ENCODE measurements at regions not wholly inside any gene's neighbourhood (a gene's known extent, or its start where the extent isn't known, plus 50 kb on each side); places are given as distances from the start of the nearest gene placed in this dataset.

GRCh38 chr6:145396499-145396898, 338.8 kb downstream of the EPM2A start:
- Histone ChIP-seq H3K27ac (ENCODE audit: low read depth, low read length) (no peak overlapping the region), H3K27me3 (ENCODE audit: insufficient read depth, low read length) (no peaks in the 10 kb centered on the region), H3K36me3 (ENCODE audit: insufficient read depth, low read length) (no peaks in the 10 kb centered on the region), H3K79me2 (ENCODE audit: control insufficient read depth, insufficient read depth, low read length, unreplicated experiment) (no peaks in the 10 kb centered on the region), H3K4me1 (ENCODE audit: control insufficient read depth, insufficient read depth, low read length, unreplicated experiment) (no peaks in the 10 kb centered on the region), H3K4me3 (ENCODE audit: low read depth, low read length) (no peak overlapping the region), H2AFZ (ENCODE audit: low read length, unreplicated experiment) (no peak overlapping the region)

GRCh38 chr6:145400508-145400907, 334.8 kb downstream of the EPM2A start:
- no peaks in the 10 kb centered on the region for H3K4me1 ChIP-seq (ENCODE audit: control insufficient read depth, insufficient read depth, low read length, unreplicated experiment)
- H3K4me3 ChIP-seq (ENCODE audit: low read depth, low read length), result no peak overlapping the region
- H3K27ac ChIP-seq (ENCODE audit: low read depth, low read length), result no peak overlapping the region
- no peaks in the 10 kb centered on the region for H3K36me3 ChIP-seq (ENCODE audit: insufficient read depth, low read length)
- no peaks in the 10 kb centered on the region for H3K27me3 ChIP-seq (ENCODE audit: insufficient read depth, low read length)
- no peaks in the 10 kb centered on the region for H3K79me2 ChIP-seq (ENCODE audit: control insufficient read depth, insufficient read depth, low read length, unreplicated experiment)
- no peak overlapping the region for H2AFZ ChIP-seq (ENCODE audit: low read length, unreplicated experiment)

- Histone ChIP-seq H3K4me3 (ENCODE audit: low read depth, low read length) (no peak overlapping the region), H3K27ac (ENCODE audit: low read depth, low read length) (no peak overlapping the region), H3K36me3 (ENCODE audit: insufficient read depth, low read length) (no peaks in the 10 kb centered on the region)
These were observed 330.2 kb downstream of the EPM2A start for GRCh38 chr6:145405006-145405551.

GRCh38 chr6:145406783-145407182, 328.5 kb downstream of the EPM2A start:
- H3K4me1 ChIP-seq (ENCODE audit: control insufficient read depth, insufficient read depth, low read length, unreplicated experiment), result no peaks in the 10 kb centered on the region
- H3K27me3 ChIP-seq (ENCODE audit: insufficient read depth, low read length), result no peaks in the 10 kb centered on the region
- H3K36me3 ChIP-seq (ENCODE audit: insufficient read depth, low read length), result no peaks in the 10 kb centered on the region
- H3K27ac ChIP-seq (ENCODE audit: low read depth, low read length), result no peak overlapping the region
- H2AFZ ChIP-seq (ENCODE audit: low read length, unreplicated experiment), result no peak overlapping the region
- no peaks in the 10 kb centered on the region for H3K79me2 ChIP-seq (ENCODE audit: control insufficient read depth, insufficient read depth, low read length, unreplicated experiment)
- no peak overlapping the region for H3K4me3 ChIP-seq (ENCODE audit: low read depth, low read length)

More at GRCh38 chr6:145405006-145405551, 330.2 kb downstream of the EPM2A start:
- Histone ChIP-seq H3K4me1 (ENCODE audit: control insufficient read depth, insufficient read depth, low read length, unreplicated experiment) (no peaks in the 10 kb centered on the region), H3K79me2 (ENCODE audit: control insufficient read depth, insufficient read depth, low read length, unreplicated experiment) (no peaks in the 10 kb centered on the region), H3K27me3 (ENCODE audit: insufficient read depth, low read length) (no peaks in the 10 kb centered on the region), H2AFZ (ENCODE audit: low read length, unreplicated experiment) (no peak overlapping the region)

- no peak overlapping the region for H3K4me3 ChIP-seq (ENCODE audit: low read depth, low read length)
- H3K36me3 ChIP-seq (ENCODE audit: insufficient read depth, low read length), result no peaks in the 10 kb centered on the region
- H3K79me2 ChIP-seq (ENCODE audit: control insufficient read depth, insufficient read depth, low read length, unreplicated experiment), result no peaks in the 10 kb centered on the region
- H3K27ac ChIP-seq (ENCODE audit: low read depth, low read length), result no peak overlapping the region
- no peaks in the 10 kb centered on the region for H3K27me3 ChIP-seq (ENCODE audit: insufficient read depth, low read length)
- H3K4me1 ChIP-seq (ENCODE audit: control insufficient read depth, insufficient read depth, low read length, unreplicated experiment), result no peaks in the 10 kb centered on the region
- no peak overlapping the region for H2AFZ ChIP-seq (ENCODE audit: low read length, unreplicated experiment)
These were observed 319.7 kb downstream of the EPM2A start for GRCh38 chr6:145415616-145416015.

- H3K27ac ChIP-seq (ENCODE audit: low read depth, low read length), result no peak overlapping the region
- H3K4me1 ChIP-seq (ENCODE audit: control insufficient read depth, insufficient read depth, low read length, unreplicated experiment), result no peaks in the 10 kb centered on the region
- no peaks in the 10 kb centered on the region for H3K79me2 ChIP-seq (ENCODE audit: control insufficient read depth, insufficient read depth, low read length, unreplicated experiment)
- no peak overlapping the region for H2AFZ ChIP-seq (ENCODE audit: low read length, unreplicated experiment)
- no peaks in the 10 kb centered on the region for H3K27me3 ChIP-seq (ENCODE audit: insufficient read depth, low read length)
- H3K36me3 ChIP-seq (ENCODE audit: insufficient read depth, low read length), result no peaks in the 10 kb centered on the region
- H3K4me3 ChIP-seq (ENCODE audit: low read depth, low read length), result no peak overlapping the region
These were observed 314.7 kb downstream of the EPM2A start for GRCh38 chr6:145420599-145420998.

- Histone ChIP-seq H3K79me2 (ENCODE audit: control insufficient read depth, insufficient read depth, low read length, unreplicated experiment) (no peaks in the 10 kb centered on the region), H3K27me3 (ENCODE audit: insufficient read depth, low read length) (no peaks in the 10 kb centered on the region), H3K4me3 (ENCODE audit: low read depth, low read length) (no peak overlapping the region), H3K27ac (ENCODE audit: low read depth, low read length) (no peak overlapping the region), H3K4me1 (ENCODE audit: control insufficient read depth, insufficient read depth, low read length, unreplicated experiment) (no peaks in the 10 kb centered on the region), H3K36me3 (ENCODE audit: insufficient read depth, low read length) (no peaks in the 10 kb centered on the region), H2AFZ (ENCODE audit: low read length, unreplicated experiment) (no peak overlapping the region)
These were observed 311.4 kb downstream of the EPM2A start for GRCh38 chr6:145423936-145424335.

- H3K27me3 ChIP-seq (ENCODE audit: insufficient read depth, low read length), result no peaks in the 10 kb centered on the region
- no peak overlapping the region for H3K27ac ChIP-seq (ENCODE audit: low read depth, low read length)
- no peaks in the 10 kb centered on the region for H3K79me2 ChIP-seq (ENCODE audit: control insufficient read depth, insufficient read depth, low read length, unreplicated experiment)
- H3K36me3 ChIP-seq (ENCODE audit: insufficient read depth, low read length), result no peaks in the 10 kb centered on the region
- no peak overlapping the region for H2AFZ ChIP-seq (ENCODE audit: low read length, unreplicated experiment)
- H3K4me3 ChIP-seq (ENCODE audit: low read depth, low read length), result no peak overlapping the region
- H3K4me1 ChIP-seq (ENCODE audit: control insufficient read depth, insufficient read depth, low read length, unreplicated experiment), result no peaks in the 10 kb centered on the region
These were observed 308.1 kb downstream of the EPM2A start for GRCh38 chr6:145427232-145427631.

- Histone ChIP-seq H3K36me3 (ENCODE audit: insufficient read depth, low read length) (no peaks in the 10 kb centered on the region), H3K79me2 (ENCODE audit: control insufficient read depth, insufficient read depth, low read length, unreplicated experiment) (no peaks in the 10 kb centered on the region), H3K27ac (ENCODE audit: low read depth, low read length) (no peak overlapping the region), H3K4me1 (ENCODE audit: control insufficient read depth, insufficient read depth, low read length, unreplicated experiment) (no peaks in the 10 kb centered on the region), H2AFZ (ENCODE audit: low read length, unreplicated experiment) (no peak overlapping the region), H3K27me3 (ENCODE audit: insufficient read depth, low read length) (no peaks in the 10 kb centered on the region), H3K4me3 (ENCODE audit: low read depth, low read length) (no peak overlapping the region)
These were observed 306.6 kb downstream of the EPM2A start for GRCh38 chr6:145428706-145429105.

GRCh38 chr6:145442110-145442509, 293.2 kb downstream of the EPM2A start:
- Histone ChIP-seq H3K27me3 (ENCODE audit: insufficient read depth, low read length) (no peaks in the 10 kb centered on the region), H3K4me1 (ENCODE audit: control insufficient read depth, insufficient read depth, low read length, unreplicated experiment) (no peaks in the 10 kb centered on the region), H3K36me3 (ENCODE audit: insufficient read depth, low read length) (no peaks in the 10 kb centered on the region), H3K4me3 (ENCODE audit: low read depth, low read length) (no peak overlapping the region), H2AFZ (ENCODE audit: low read length, unreplicated experiment) (no peak overlapping the region), H3K79me2 (ENCODE audit: control insufficient read depth, insufficient read depth, low read length, unreplicated experiment) (no peaks in the 10 kb centered on the region), H3K27ac (ENCODE audit: low read depth, low read length) (no peak overlapping the region)

GRCh38 chr6:145445674-145446073, 289.6 kb downstream of the EPM2A start:
- Histone ChIP-seq H3K36me3 (ENCODE audit: insufficient read depth, low read length) (no peaks in the 10 kb centered on the region), H3K4me1 (ENCODE audit: control insufficient read depth, insufficient read depth, low read length, unreplicated experiment) (no peaks in the 10 kb centered on the region), H3K27me3 (ENCODE audit: insufficient read depth, low read length) (no peaks in the 10 kb centered on the region), H3K79me2 (ENCODE audit: control insufficient read depth, insufficient read depth, low read length, unreplicated experiment) (no peaks in the 10 kb centered on the region), H3K4me3 (ENCODE audit: low read depth, low read length) (no peak overlapping the region), H2AFZ (ENCODE audit: low read length, unreplicated experiment) (no peak overlapping the region), H3K27ac (ENCODE audit: low read depth, low read length) (no peak overlapping the region)

All from ACC112 (cell line).